ENCODE measurements at regions not wholly inside any gene's neighbourhood (a gene's known extent, or its start where the extent isn't known, plus 50 kb on each side); places are given as distances from the start of the nearest gene placed in this dataset.
"Not testable (repeated sequence)": the region's sequence is repeated elsewhere in the genome, so short reads cannot be mapped to it uniquely, and the experiment has no call there.

DNA sequence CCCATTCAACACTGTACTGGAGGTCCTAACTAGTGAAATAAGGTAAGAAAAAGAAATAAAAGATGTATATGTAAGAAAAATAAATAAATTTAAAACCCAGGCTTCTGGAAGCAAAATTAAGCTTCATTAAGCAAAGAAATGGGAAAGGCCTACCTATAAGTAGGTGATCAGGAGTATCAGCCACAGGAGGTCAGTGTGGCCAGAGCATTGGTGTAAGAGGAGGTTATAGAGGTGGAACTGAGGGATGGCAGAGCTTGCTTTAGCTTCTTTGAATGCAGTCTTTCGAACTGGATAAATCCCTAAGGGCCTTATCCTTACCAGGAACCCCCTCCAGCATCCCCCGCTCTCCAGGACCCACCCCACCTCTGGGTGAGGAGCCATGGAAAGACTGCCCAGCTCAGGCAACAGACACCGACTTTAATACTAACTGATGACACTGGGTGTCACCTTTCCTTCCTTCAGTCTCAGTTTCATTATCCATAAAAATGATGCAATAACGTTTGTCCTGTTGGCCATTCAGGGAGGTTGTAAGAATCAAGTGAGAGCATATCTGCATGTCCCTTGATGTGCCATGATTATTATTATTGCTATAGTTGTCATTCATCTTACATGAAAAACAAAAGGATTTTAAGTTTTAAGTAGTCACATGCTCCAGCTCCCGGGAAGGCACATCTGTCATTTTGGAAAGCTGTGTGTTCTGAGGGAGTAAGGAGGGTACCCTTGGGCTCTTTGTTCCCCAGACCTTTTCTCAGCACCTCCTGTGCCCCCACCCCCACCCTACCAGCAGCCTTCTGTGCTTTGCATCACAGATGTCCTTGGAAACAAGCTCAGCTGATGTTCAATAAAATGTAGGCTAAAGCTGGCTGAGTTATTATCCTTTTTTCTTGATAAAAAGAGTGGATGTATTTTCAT lies 50.8 kb upstream of the CTNNA1 start:
- DNase-seq (ENCODE audit: low read depth in 2 of 2), result no peak

- no peak for DNase-seq (ENCODE audit: low read depth in 2 of 2)
These were observed 51.5 kb upstream of the CTNNA1 start for GRCh38 chr5:138701678-138702077.

DNA sequence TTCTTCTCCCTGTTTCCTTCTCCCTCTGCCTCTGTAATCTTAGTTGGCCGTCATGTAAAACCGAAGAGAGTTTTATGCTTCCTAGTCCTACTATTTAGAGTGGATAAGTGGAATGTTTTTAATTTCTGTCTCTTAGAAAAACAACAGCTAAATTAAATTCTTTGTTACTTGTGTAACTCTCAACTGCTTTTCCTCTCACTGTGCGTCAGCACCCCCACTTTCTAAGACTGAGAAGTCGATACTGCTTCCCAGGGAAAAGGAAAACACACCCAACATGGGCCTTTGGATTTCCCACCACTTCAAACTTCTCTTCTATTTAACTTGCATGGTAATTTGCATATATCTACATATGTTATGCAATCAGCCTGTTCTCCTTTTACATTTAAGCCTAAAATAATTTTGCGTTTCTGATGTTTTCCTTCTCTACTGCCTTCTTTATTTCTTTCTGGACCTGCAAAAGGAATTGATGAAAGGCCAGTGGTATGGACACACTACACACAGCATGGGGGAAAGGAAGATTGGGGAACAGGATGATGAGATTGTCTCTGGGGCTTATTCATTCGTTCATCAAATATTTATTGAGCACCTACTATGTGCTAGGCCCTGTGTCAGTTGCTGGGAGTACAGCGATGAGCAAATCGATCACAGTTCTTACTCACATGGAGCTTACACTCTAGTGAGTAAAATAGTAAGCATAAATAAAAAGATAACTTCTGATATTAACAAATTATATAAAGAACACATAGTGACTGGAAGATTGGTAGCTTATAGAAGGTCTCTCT lies 52.5 kb upstream of the CTNNA1 start:
- no peak for DNase-seq (ENCODE audit: low read depth in 2 of 2)

DNA sequence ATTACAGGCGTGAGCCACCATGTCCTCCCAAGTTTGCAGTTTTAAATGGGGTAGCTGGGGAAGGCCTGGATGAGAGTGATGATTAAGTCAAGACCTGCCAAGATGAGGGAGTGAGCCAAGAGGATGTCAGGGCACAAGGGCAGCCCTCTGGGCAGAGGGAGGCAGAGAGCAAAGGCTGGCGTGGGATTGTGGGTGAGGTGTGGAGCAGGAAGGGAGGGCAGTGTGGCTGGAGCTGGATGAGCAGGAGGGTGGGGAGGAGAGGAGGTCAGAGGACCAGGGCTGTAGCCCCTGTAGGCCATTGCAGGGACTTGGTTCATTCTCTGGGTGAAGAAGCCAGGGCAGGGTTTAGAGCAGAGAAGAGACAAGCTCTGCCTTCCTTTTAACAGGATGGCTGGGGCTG lies 53.7 kb upstream of the CTNNA1 start:
- no peak for DNase-seq (ENCODE audit: low read depth in 2 of 2)

DNA sequence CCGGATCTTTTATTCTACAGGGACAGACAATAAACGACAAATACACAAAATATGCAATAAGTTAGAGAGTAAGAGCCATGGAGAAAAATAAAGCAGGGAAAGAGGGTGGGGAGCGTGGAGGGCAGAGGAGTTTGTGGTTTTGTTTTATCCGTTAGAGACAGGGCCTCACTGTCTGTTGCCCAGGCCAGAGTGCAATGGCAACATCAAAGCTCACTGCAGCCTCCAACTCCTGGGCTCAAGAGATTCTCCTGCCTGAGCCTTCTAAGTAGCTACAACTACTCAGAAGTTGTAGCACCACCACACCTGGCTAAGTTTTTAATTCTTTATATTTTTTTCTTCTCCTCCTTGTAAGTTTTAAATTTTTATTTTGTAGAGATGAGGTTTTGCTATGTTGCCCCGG lies 54.5 kb upstream of the CTNNA1 start:
- DNase-seq (ENCODE audit: low read depth in 2 of 2), result no peak

DNA sequence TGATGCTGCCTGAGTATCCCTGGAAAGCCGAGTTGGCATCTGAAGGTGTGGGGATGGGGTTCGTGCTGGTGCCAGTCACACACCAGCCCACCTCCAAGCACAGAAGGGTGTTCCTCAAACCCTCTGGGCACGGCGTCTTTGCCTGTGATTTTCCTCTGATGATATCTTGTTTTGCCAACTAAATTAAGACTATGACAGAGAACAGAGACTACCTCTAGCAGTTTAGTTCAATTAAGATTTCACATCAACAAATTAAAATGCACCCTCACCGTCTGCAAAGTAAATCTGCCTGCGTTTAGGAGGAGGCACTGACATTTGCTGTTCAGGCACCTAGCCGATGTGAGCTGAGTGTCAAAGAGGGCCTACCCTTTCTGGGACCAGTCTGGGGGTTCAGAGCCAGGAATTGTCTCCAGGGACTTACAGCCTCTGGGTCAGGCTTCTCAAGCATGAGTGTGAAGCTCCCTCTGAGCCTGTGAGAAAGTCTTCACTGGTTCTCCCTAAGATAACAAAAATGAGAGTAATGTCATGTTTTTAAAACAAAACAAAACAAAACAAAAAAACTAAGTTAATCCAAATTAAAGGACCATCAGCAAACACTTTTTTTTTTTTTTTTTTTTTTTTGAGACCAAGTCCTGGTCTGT lies 55.4 kb upstream of the CTNNA1 start:
- DNase-seq (ENCODE audit: low read depth in 2 of 2), result no peak

DNA sequence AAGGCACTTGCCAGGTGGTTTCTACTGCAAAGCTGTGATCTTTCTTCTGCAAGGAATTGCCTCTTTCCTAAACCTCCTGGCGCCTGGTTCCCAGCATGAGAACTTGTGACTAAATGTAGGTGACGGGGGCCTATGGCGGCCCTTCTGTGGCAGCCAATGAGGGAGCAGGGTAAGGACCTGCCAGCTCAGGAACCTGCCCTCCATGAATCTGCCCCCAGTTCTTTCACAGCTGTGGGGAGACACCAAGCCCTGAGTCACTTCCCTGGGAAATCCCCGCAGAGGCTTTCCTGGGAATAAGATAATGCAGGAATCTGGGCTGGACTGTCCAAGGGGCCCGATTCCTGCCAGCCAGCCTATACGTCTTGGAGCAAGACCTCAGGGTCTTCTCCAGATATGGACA lies 56.7 kb upstream of the CTNNA1 start:
- no peak for DNase-seq (ENCODE audit: low read depth in 2 of 2)

GRCh38 chr5:138695781-138696180 lies 57.4 kb upstream of the CTNNA1 start:
- no peak for DNase-seq (ENCODE audit: low read depth in 2 of 2)

DNA sequence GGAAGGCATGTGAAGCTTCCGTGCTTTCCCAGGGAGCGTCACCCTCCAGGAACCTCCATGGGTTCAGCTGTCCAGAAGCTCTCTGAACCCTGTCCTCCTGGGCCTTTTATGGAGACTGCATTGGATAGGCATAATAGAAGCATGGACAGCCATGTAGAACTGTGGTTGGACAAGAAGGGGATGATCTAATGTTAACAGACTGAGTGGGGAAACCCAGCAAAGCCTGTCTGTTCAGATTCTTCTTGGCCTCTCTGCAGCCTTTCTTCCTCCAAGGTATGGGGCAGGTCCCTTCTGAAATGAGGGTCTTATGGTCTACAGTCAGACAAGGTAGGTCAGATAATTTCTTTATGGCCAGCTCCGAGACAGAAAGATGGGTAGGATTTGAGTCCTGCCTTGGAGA lies 59.1 kb upstream of the CTNNA1 start:
- no peak for DNase-seq (ENCODE audit: low read depth in 2 of 2)

DNA sequence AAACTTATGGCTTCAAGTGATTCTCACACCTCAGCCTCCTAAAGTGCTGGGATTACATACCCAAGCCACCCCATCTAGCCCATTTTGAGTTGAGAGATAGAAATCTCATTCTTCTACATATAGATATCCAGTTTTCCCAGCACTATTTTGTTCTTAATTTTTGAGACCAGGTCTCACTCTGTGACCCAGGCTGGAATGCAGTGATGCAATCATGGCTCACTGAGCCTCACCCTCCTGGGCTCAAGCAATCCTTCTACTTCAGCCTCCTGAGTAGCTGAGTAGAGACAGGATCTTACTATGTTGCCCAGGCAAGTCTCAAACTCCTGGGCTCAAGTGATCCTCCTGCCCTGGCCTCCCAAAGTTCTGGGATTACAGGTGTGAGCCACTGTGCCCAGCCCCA lies 60.9 kb upstream of the CTNNA1 start:
- DNase-seq (ENCODE audit: low read depth in 2 of 2), result no peak

DNA sequence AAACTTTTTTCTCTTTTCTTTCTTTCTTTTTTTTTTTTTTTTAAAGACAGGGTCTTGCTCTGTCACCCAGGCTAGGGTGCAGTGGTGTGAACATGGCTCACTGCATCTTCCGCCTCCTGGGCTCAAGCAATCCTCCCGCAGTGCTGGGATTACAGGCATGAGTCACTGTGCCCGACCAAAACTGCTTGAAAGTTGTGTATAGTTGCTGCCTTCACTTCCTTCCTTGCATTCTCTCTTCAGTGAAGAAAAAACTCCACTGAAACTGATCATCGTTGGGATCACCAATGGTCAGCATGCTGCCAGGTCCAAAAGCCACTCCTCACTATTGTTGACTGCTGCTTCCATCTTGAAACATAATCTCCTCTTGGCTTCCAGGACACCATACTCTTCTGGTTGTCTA lies 66.6 kb upstream of the CTNNA1 start:
- DNase-seq (ENCODE audit: low read depth in 2 of 2), result no peak

- no peak for DNase-seq (ENCODE audit: low read depth in 2 of 2)
These were observed 68.0 kb upstream of the CTNNA1 start for GRCh38 chr5:138685193-138685745.

DNA sequence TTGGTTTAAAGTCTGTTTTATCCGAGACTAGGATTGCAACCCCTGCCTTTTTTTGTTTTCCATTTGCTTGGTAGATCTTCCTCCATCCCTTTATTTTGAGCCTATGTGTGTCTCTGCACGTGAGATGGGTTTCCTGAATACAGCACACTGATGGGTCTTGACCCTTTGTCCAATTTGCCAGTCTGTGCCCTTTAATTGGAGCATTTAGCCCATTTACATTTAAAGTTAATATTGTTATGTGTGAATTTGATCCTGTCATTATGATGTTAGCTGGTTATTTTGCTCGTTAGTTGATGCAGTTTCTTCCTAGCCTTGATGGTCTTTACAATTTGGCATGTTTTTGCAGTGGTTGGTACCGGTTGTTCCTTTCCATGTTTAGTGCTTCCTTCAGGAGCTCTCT lies 70.8 kb upstream of the CTNNA1 start:
- not testable (repeated sequence) for DNase-seq (ENCODE audit: low read depth in 2 of 2)

DNA sequence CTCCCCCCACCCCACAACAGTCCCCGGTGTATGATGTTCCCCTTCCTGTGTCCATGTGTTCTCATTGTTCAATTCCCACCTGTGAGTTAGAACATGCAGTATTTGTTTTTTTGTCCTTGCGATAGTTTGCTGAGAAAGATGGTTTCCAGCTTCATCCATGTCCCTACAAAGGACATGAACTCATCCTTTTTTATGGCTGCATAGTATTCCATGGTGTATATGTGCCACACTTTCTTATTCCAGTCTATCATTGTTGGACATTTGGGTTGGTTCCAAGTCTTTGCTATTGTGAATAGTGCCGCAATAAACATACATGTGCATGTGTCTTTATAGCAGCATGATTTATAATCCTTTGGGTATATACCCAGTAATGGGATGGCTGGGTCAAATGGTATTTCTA lies 74.4 kb upstream of the CTNNA1 start:
- not testable (repeated sequence) for DNase-seq (ENCODE audit: low read depth in 2 of 2)

- DNase-seq (ENCODE audit: low read depth in 2 of 2), result no peak
These were observed 75.4 kb upstream of the CTNNA1 start for GRCh38 chr5:138677782-138678181.

- no peak for DNase-seq (ENCODE audit: low read depth in 2 of 2)
These were observed 76.5 kb upstream of the CTNNA1 start for GRCh38 chr5:138676556-138677193.

GRCh38 chr5:138676002-138676401 lies 77.2 kb upstream of the CTNNA1 start:
- DNase-seq (ENCODE audit: low read depth in 2 of 2), result no peak

DNA sequence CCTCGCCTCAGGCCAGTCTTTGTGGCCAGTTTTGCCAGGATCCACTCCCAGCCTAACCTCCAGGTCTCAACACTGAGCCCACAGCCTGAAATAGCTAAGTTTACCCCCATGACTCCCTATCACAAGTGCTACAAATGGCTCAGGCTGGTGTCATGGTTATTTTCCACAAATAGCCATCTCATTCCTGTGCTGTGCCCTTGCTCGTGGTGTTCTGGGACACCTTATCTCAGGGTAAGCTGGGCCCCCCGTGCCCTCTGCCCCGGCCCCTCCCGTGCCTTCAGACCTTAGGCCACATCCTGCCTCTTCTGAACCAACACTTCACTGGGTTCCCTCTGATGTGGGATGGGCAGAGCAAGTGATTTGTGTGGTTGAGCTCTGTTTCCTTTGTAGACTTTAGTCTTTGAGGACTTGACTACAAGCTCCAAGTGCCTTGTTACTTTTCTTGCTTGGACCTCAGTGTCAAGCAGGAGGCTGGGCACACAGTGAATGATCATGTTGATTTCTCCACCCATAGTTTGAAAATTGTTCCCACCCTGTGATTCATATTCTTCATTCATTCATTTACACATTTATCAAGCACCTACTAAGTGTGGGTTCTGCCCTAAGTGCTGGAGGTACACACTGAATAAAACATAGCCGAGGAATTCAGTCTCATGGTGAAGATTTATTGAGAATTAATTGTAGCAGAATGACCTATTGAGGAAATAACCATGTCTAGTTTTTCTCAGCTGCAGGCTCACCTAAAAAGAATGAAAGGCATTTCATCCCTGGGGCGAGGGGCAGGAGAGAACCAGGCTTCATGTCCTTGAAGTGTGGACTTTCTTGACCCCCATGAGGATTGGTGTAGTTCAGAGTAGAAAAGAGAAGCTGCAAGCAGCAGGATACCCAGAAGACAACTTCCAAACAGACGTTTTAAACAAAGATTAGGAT lies 84.5 kb upstream of the CTNNA1 start:
- no peak for DNase-seq (ENCODE audit: low read depth in 2 of 2)

DNA sequence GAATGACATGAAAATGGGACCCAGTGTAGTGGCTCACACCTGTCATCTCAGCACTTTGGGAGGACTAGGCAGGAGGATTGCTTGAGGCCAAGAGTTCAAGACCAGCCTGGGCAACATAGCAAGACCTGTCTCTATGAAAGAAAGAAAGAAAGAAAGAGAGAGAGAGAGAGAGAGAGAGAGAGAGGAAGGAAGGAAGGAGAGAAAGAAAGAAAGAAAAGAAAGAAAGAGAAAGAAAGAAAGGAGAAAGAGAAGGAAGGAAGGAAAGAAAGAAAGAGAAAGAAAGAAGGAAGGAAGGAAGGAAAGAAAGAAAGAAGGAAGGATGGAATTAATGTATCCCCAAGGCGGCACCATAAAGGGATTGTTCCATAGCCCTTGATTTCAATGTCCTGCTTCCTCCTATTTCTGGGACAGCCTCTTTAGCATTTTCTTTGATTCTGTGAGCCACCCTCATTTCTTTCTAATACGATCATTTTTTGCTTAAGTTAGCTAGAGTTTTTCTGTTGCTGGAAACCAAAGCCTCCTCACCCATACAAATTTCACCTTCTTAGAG lies 85.4 kb upstream of the CTNNA1 start:
- DNase-seq (ENCODE audit: low read depth in 2 of 2), result not testable (repeated sequence)

GRCh38 chr5:138666226-138666742 lies 86.9 kb upstream of the CTNNA1 start:
- DNase-seq (ENCODE audit: low read depth in 2 of 2), result no peak

All from stimulated activated CD4-positive, alpha-beta T cell treated with anti-CD3 and anti-CD28 coated beads, Interleukin-12 subunit alpha, Interleukin-12 subunit beta, amount 100 ng/mL, for 24 hours (primary cell).